Fibroblast of lung (primary cell): ENCODE measurements at regions not wholly inside any gene's neighbourhood (a gene's known extent, or its start where the extent isn't known, plus 50 kb on each side); places are given as distances from the start of the nearest gene placed in this dataset.

ENCODE experiments used
- EZH2 ChIP-seq: IDR thresholded peaks from 2 replicates; pipeline ENCODE4 v1.5.1; 2012; ENCODE audit warnings: low read length, control low read depth, mild to moderate bottlenecking; ENCODE audit errors: missing control alignments
- TF ChIP-seq, protein P1 (sequence below), 2 donors: IDR thresholded peaks in 1 of 2; conservative IDR thresholded peaks in 1 of 2; 1 replicate in 1 of 2; 2 replicates in 1 of 2; pipeline ENCODE4 v1.5.1; 2011 to 2012; ENCODE audit warnings: low read length in 2 of 2, control low read depth in 1 of 2, inconsistent platforms in 1 of 2, low read depth in 1 of 2, mild to moderate bottlenecking in 1 of 2

DNA sequence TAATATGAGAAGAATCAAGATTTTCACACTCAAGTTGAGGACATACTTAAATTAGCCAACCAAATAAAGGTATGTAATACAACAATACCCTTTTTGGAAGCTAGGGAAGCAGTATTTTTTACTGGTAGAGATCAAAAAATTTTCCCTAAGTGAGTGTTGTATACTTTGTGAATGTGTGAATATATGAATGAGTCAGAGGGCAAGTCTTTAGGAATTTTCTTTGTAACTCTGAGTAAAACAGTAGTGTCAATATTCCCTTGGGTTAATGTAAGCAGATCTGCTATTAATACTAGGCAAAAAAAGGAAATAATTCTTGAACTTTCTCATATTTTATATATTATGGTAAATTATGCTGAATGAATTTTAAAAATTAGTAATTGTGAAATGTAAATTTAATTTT lies 1161.8 kb upstream of the MIR17HG start:
- TF ChIP-seq, protein P1, sequence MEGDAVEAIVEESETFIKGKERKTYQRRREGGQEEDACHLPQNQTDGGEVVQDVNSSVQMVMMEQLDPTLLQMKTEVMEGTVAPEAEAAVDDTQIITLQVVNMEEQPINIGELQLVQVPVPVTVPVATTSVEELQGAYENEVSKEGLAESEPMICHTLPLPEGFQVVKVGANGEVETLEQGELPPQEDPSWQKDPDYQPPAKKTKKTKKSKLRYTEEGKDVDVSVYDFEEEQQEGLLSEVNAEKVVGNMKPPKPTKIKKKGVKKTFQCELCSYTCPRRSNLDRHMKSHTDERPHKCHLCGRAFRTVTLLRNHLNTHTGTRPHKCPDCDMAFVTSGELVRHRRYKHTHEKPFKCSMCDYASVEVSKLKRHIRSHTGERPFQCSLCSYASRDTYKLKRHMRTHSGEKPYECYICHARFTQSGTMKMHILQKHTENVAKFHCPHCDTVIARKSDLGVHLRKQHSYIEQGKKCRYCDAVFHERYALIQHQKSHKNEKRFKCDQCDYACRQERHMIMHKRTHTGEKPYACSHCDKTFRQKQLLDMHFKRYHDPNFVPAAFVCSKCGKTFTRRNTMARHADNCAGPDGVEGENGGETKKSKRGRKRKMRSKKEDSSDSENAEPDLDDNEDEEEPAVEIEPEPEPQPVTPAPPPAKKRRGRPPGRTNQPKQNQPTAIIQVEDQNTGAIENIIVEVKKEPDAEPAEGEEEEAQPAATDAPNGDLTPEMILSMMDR (conservative IDR thresholded peaks at IDR 0.05 in 1 of 2, IDR thresholded peaks at IDR 0.05 in 1 of 2; ENCODE audit: low read depth in 1 of 2, low read length in 2 of 2) = no peak
- TF ChIP-seq EZH2 = no peak
